ENCODE measurements at regions not wholly inside any gene's neighbourhood (a gene's known extent, or its start where the extent isn't known, plus 50 kb on each side); places are given as distances from the start of the nearest gene placed in this dataset.
A peak's percentile ranks its signal among the peaks of the same experiment; 100 is the strongest.

GRCh38 chr1:75673399-75673798 is 51.1 kb upstream of the ACADM start:
- Histone ChIP-seq H3K27me3 (ENCODE audit: insufficient read depth, low read depth) (no peaks in the 10 kb centered on the region), H3K4me2 (no peak overlapping the region), H3K9ac (no peak overlapping the region), H3K36me3 (ENCODE audit: insufficient read depth) (no peaks in the 10 kb centered on the region), H3K27ac (no peak overlapping the region), H3K4me1 (ENCODE audit: low read depth, poor library complexity, severe bottlenecking) (peaks cover 9% of the 10 kb centered on the region), H3K4me3 (IDR thresholded peaks at IDR 0.05; ENCODE audit: insufficient read depth, low read depth, low read length) (no peak overlapping the region), H2AFZ (ENCODE audit: low read depth) (0 out of 2 replicates have a peak overlapping the region, but pooled peaks have one; percentile 34), H4K20me1 (ENCODE audit: insufficient read depth) (no peaks in the 10 kb centered on the region), H3K79me2 (ENCODE audit: insufficient read depth, low read depth) (no peaks in the 10 kb centered on the region)
- no peak for TF ChIP-seq CTCF (conservative IDR thresholded peaks at IDR 0.05; ENCODE audit: low read depth, low read length)

DNA sequence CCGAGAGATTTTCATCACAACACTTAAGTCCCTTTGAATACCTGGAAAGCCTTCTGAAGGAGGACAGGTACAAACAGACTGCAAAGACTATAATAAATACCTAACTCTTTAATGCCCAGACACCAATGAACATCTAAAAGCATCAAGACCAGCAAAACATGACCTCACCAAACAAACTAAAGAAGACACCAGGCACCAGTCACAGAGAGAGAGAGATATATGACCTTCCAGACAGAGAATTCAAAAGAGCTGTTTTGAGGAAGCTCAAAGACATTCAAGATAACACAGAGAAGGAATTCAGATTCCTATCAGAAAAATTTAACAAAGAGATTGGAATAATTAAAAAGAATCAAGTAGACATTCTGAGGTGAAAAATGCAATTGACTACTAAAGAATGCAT is 50.6 kb upstream of the ACADM start:
- Histone ChIP-seq H3K9ac (no peak overlapping the region), H3K4me3 (IDR thresholded peaks at IDR 0.05; ENCODE audit: insufficient read depth, low read depth, low read length) (no peak overlapping the region), H4K20me1 (ENCODE audit: insufficient read depth) (no peaks in the 10 kb centered on the region), H2AFZ (ENCODE audit: low read depth) (no peak overlapping the region), H3K36me3 (ENCODE audit: insufficient read depth) (no peaks in the 10 kb centered on the region), H3K4me1 (ENCODE audit: low read depth, poor library complexity, severe bottlenecking) (peaks cover 9% of the 10 kb centered on the region), H3K79me2 (ENCODE audit: insufficient read depth, low read depth) (no peaks in the 10 kb centered on the region), H3K27me3 (ENCODE audit: insufficient read depth, low read depth) (no peaks in the 10 kb centered on the region), H3K4me2 (no peak overlapping the region), H3K27ac (no peak overlapping the region)
- TF ChIP-seq CTCF (conservative IDR thresholded peaks at IDR 0.05; ENCODE audit: low read depth, low read length) = no peak

All from KMS-11 (cell line).